ENCODE measurements at regions not wholly inside any gene's neighbourhood (a gene's known extent, or its start where the extent isn't known, plus 50 kb on each side); places are given as distances from the start of the nearest gene placed in this dataset.

- Histone ChIP-seq H3K4me1 (ENCODE audit: control insufficient read depth in 2 of 2, insufficient read depth in 2 of 2, low read length in 2 of 2) (peaks cover 0 to 3% of the 10 kb centered on the region in 2 donors), H3K4me3 (ENCODE audit: low read length in 2 of 2) (no peak overlapping the region), H3K27ac (ENCODE audit: low read depth in 1 of 2, low read length in 1 of 2) (no peak overlapping the region), H3K36me3 (ENCODE audit: control insufficient read depth in 2 of 2, insufficient read depth in 2 of 2, low read length in 1 of 2) (no peaks in the 10 kb centered on the region), H3K27me3 (ENCODE audit: control insufficient read depth in 2 of 2, insufficient read depth in 1 of 2, low read length in 1 of 2) (no peaks in the 10 kb centered on the region), H3K9me3 (ENCODE audit: control insufficient read depth in 2 of 2, insufficient read depth in 1 of 2, low read length in 1 of 2) (no peaks in the 10 kb centered on the region)
- DNase-seq (ENCODE audit: low read depth in 6 of 9, low spot score in 9 of 9): no peak
- 88% methylated on average over 5 of the region's 5 CpGs for WGBS
Observed at GRCh38 chr5:158079097-158079496, 220.2 kb upstream of the CLINT1 start.

- 28% methylated on average over 12 of the region's 12 CpGs for WGBS
- H3K4me1 ChIP-seq (ENCODE audit: control insufficient read depth in 2 of 2, insufficient read depth in 2 of 2, low read length in 2 of 2): peaks cover 0 to 3% of the 10 kb centered on the region in 2 donors
- H3K27me3 ChIP-seq (ENCODE audit: control insufficient read depth in 2 of 2, insufficient read depth in 1 of 2, low read length in 1 of 2): no peaks in the 10 kb centered on the region
- H3K27ac ChIP-seq (ENCODE audit: low read depth in 1 of 2, low read length in 1 of 2): peak overlapping the region in 1 of 2 donors; percentile 5
- H3K4me3 ChIP-seq (ENCODE audit: low read length in 2 of 2): peak overlapping the region in 1 of 2 donors; percentile 15
- H3K36me3 ChIP-seq (ENCODE audit: control insufficient read depth in 2 of 2, insufficient read depth in 2 of 2, low read length in 1 of 2): no peaks in the 10 kb centered on the region
- no peaks in the 10 kb centered on the region for H3K9me3 ChIP-seq (ENCODE audit: control insufficient read depth in 2 of 2, insufficient read depth in 1 of 2, low read length in 1 of 2)
- peak; percentile 15 to 70 (median 36) for DNase-seq (ENCODE audit: low read depth in 6 of 9, low spot score in 9 of 9)
Observed at GRCh38 chr5:158074992-158075769, 216.2 kb upstream of the CLINT1 start.

DNA sequence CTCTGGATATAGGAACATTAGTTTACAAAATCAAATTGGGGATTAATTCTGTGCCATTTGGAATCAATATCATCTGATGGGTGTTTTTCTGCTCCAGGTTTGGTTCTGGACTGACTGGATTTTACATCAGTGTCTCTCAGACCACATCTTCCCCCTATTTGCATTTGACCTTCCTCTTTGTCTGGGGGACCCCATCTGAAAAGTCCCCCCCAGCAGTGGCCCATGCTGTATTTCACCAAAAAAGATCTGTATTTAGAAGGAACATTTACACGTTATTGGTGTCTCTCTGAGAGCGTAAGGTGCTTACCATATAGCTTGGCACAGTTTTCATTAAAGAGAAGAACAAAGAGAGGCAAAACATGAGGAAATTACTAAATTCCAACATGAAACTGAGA, 215.6 kb upstream of the CLINT1 start:
- Histone ChIP-seq H3K27ac (ENCODE audit: low read depth in 1 of 2, low read length in 1 of 2) (no peak overlapping the region), H3K4me3 (ENCODE audit: low read length in 2 of 2) (no peak overlapping the region), H3K36me3 (ENCODE audit: control insufficient read depth in 2 of 2, insufficient read depth in 2 of 2, low read length in 1 of 2) (no peaks in the 10 kb centered on the region), H3K4me1 (ENCODE audit: control insufficient read depth in 2 of 2, insufficient read depth in 2 of 2, low read length in 2 of 2) (peaks cover 0 to 3% of the 10 kb centered on the region in 2 donors), H3K9me3 (ENCODE audit: control insufficient read depth in 2 of 2, insufficient read depth in 1 of 2, low read length in 1 of 2) (no peaks in the 10 kb centered on the region), H3K27me3 (ENCODE audit: control insufficient read depth in 2 of 2, insufficient read depth in 1 of 2, low read length in 1 of 2) (no peaks in the 10 kb centered on the region)
- DNase-seq (ENCODE audit: low read depth in 6 of 9, low spot score in 9 of 9): no peak
- over 99% methylated on average over 2 of the region's 2 CpGs for WGBS

GRCh38 chr5:158070859-158071258, 211.9 kb upstream of the CLINT1 start:
- no peak for DNase-seq (ENCODE audit: low read depth in 6 of 9, low spot score in 9 of 9)
- no peaks in the 10 kb centered on the region for H3K27me3 ChIP-seq (ENCODE audit: control insufficient read depth in 2 of 2, insufficient read depth in 1 of 2, low read length in 1 of 2)
- H3K9me3 ChIP-seq (ENCODE audit: control insufficient read depth in 2 of 2, insufficient read depth in 1 of 2, low read length in 1 of 2): no peaks in the 10 kb centered on the region
- H3K27ac ChIP-seq (ENCODE audit: low read depth in 1 of 2, low read length in 1 of 2): no peak overlapping the region
- no peak overlapping the region for H3K4me3 ChIP-seq (ENCODE audit: low read length in 2 of 2)
- 100% methylated on average over 1 of the region's 1 CpG for WGBS
- no peaks in the 10 kb centered on the region for H3K4me1 ChIP-seq (ENCODE audit: control insufficient read depth in 2 of 2, insufficient read depth in 2 of 2, low read length in 2 of 2)
- no peaks in the 10 kb centered on the region for H3K36me3 ChIP-seq (ENCODE audit: control insufficient read depth in 2 of 2, insufficient read depth in 2 of 2, low read length in 1 of 2)

- H3K27me3 ChIP-seq (ENCODE audit: control insufficient read depth in 2 of 2, insufficient read depth in 1 of 2, low read length in 1 of 2): no peaks in the 10 kb centered on the region
- no peaks in the 10 kb centered on the region for H3K36me3 ChIP-seq (ENCODE audit: control insufficient read depth in 2 of 2, insufficient read depth in 2 of 2, low read length in 1 of 2)
- H3K4me1 ChIP-seq (ENCODE audit: control insufficient read depth in 2 of 2, insufficient read depth in 2 of 2, low read length in 2 of 2): peaks cover 0 to 2% of the 10 kb centered on the region in 2 donors
- H3K27ac ChIP-seq (ENCODE audit: low read depth in 1 of 2, low read length in 1 of 2): no peak overlapping the region
- H3K9me3 ChIP-seq (ENCODE audit: control insufficient read depth in 2 of 2, insufficient read depth in 1 of 2, low read length in 1 of 2): no peaks in the 10 kb centered on the region
- 97% methylated on average over 2 of the region's 2 CpGs for WGBS
- no peak for DNase-seq (ENCODE audit: low read depth in 6 of 9, low spot score in 9 of 9)
- no peak overlapping the region for H3K4me3 ChIP-seq (ENCODE audit: low read length in 2 of 2)
Observed at GRCh38 chr5:158069838-158070237, 210.9 kb upstream of the CLINT1 start.

- no peaks in the 10 kb centered on the region for H3K27me3 ChIP-seq (ENCODE audit: control insufficient read depth in 2 of 2, insufficient read depth in 1 of 2, low read length in 1 of 2)
- WGBS: 96% methylated on average over 4 of the region's 4 CpGs
Observed at GRCh38 chr5:158068964-158069363, 210.0 kb upstream of the CLINT1 start.

GRCh38 chr5:158066076-158066475, 207.1 kb upstream of the CLINT1 start:
- Histone ChIP-seq H3K27me3 (ENCODE audit: control insufficient read depth in 2 of 2, insufficient read depth in 1 of 2, low read length in 1 of 2) (no peaks in the 10 kb centered on the region), H3K4me3 (ENCODE audit: low read length in 2 of 2) (no peak overlapping the region), H3K4me1 (ENCODE audit: control insufficient read depth in 2 of 2, insufficient read depth in 2 of 2, low read length in 2 of 2) (peaks cover 0 to 4% of the 10 kb centered on the region in 2 donors), H3K27ac (ENCODE audit: low read depth in 1 of 2, low read length in 1 of 2) (no peak overlapping the region), H3K9me3 (ENCODE audit: control insufficient read depth in 2 of 2, insufficient read depth in 1 of 2, low read length in 1 of 2) (no peaks in the 10 kb centered on the region), H3K36me3 (ENCODE audit: control insufficient read depth in 2 of 2, insufficient read depth in 2 of 2, low read length in 1 of 2) (no peaks in the 10 kb centered on the region)
- WGBS: 42% methylated on average over 1 of the region's 1 CpG
- no peak for DNase-seq (ENCODE audit: low read depth in 6 of 9, low spot score in 9 of 9)

More at GRCh38 chr5:158068964-158069363, 210.0 kb upstream of the CLINT1 start:
- Histone ChIP-seq H3K27ac (ENCODE audit: low read depth in 1 of 2, low read length in 1 of 2) (no peak overlapping the region), H3K36me3 (ENCODE audit: control insufficient read depth in 2 of 2, insufficient read depth in 2 of 2, low read length in 1 of 2) (no peaks in the 10 kb centered on the region), H3K4me1 (ENCODE audit: control insufficient read depth in 2 of 2, insufficient read depth in 2 of 2, low read length in 2 of 2) (peaks cover 0 to 4% of the 10 kb centered on the region in 2 donors), H3K4me3 (ENCODE audit: low read length in 2 of 2) (no peak overlapping the region), H3K9me3 (ENCODE audit: control insufficient read depth in 2 of 2, insufficient read depth in 1 of 2, low read length in 1 of 2) (no peaks in the 10 kb centered on the region)
- DNase-seq (ENCODE audit: low read depth in 6 of 9, low spot score in 9 of 9): no peak

DNA sequence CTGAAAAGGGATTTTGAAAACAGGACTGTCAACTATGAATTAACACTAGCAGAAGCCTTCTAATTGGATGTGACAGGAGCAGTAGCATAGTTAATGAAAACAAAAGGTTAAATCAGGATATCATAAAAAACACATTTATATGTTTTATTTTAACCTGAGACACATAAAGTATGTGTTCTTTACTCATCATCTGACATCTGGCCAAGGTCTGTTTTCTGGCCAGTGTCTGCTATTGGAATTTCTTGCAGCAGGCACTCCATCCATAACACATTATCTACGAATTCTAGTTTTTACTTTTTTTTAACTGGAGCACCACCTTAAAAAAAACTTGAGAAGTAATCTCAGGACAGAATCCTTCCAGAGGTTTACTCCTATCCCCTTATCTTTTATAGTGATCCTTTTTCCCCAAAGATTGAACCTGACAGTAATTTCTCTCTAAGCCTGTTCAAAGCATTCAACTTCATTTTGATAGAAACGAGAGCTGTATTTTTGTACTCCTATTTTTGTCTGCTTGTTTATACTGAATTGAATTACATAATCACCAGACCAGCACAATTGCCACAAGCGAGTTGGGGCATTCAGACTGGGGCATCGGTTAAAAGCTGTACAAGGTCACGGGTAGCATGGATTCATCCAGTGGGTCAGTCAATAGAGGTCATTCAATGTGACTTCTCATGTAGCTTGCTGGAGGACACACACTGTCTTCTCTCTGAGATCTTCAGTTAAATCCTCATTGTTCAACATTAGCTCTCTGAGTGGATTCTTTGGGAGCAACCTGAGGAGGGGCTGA, 205.6 kb upstream of the CLINT1 start:
- H3K4me1 ChIP-seq (ENCODE audit: control insufficient read depth in 2 of 2, insufficient read depth in 2 of 2, low read length in 2 of 2): peaks cover 0 to 4% of the 10 kb centered on the region in 2 donors
- no peaks in the 10 kb centered on the region for H3K36me3 ChIP-seq (ENCODE audit: control insufficient read depth in 2 of 2, insufficient read depth in 2 of 2, low read length in 1 of 2)
- DNase-seq (ENCODE audit: low read depth in 6 of 9, low spot score in 9 of 9): no peak
- H3K27ac ChIP-seq (ENCODE audit: low read depth in 1 of 2, low read length in 1 of 2): no peak overlapping the region
- no peaks in the 10 kb centered on the region for H3K27me3 ChIP-seq (ENCODE audit: control insufficient read depth in 2 of 2, insufficient read depth in 1 of 2, low read length in 1 of 2)
- 82% methylated on average over 5 of the region's 5 CpGs for WGBS
- no peaks in the 10 kb centered on the region for H3K9me3 ChIP-seq (ENCODE audit: control insufficient read depth in 2 of 2, insufficient read depth in 1 of 2, low read length in 1 of 2)
- H3K4me3 ChIP-seq (ENCODE audit: low read length in 2 of 2): no peak overlapping the region

GRCh38 chr5:158063052-158063451, 204.1 kb upstream of the CLINT1 start:
- no peak for DNase-seq (ENCODE audit: low read depth in 6 of 9, low spot score in 9 of 9)
- WGBS: 97% methylated on average over 1 of the region's 1 CpG
- Histone ChIP-seq H3K27ac (ENCODE audit: low read depth in 1 of 2, low read length in 1 of 2) (no peak overlapping the region), H3K4me3 (ENCODE audit: low read length in 2 of 2) (no peak overlapping the region), H3K27me3 (ENCODE audit: control insufficient read depth in 2 of 2, insufficient read depth in 1 of 2, low read length in 1 of 2) (no peaks in the 10 kb centered on the region), H3K9me3 (ENCODE audit: control insufficient read depth in 2 of 2, insufficient read depth in 1 of 2, low read length in 1 of 2) (no peaks in the 10 kb centered on the region), H3K4me1 (ENCODE audit: control insufficient read depth in 2 of 2, insufficient read depth in 2 of 2, low read length in 2 of 2) (peaks cover 0 to 4% of the 10 kb centered on the region in 2 donors), H3K36me3 (ENCODE audit: control insufficient read depth in 2 of 2, insufficient read depth in 2 of 2, low read length in 1 of 2) (no peaks in the 10 kb centered on the region)
